Panc1 (cell line): ENCODE measurements at regions not wholly inside any gene's neighbourhood (a gene's known extent, or its start where the extent isn't known, plus 50 kb on each side); places are given as distances from the start of the nearest gene placed in this dataset.

Experiments used
- ATAC-seq: fragments of 200-7000 bp; cut with Tn5 transposase; 2 replicates; pipeline ENCODE4 v1.9.1; 2020; ENCODE audit warnings: mild to moderate bottlenecking, moderate library complexity
- BruUV-seq: library from RNA; stranded (reverse); fragments of 400-500 nt; replicated peaks from 2 replicates; lab custom pipeline; 2021; lab: Mats Ljungman, UMichigan
- CTCF ChIA-PET: fragments of 300-600 bp; sonication (Branson Sonifier 250); formaldehyde crosslinking; loops from one replicate; lab custom pipeline; 2022; ENCODE audit warnings: antibody characterized with exemption; lab: Charles Lee
- POLR2A ChIA-PET: fragments of 300-600 bp; sonication (Branson Sonifier 250); formaldehyde crosslinking; loops from one replicate; lab custom pipeline; 2022; ENCODE audit warnings: antibody characterized with exemption; lab: Charles Lee
- DNase-seq: peaks from one replicate; pipeline ENCODE4 v3.0.0-alpha.2; 2010; ENCODE audit warnings: low read depth, low spot score
- H3K27ac ChIP-seq: 2 replicates; pipeline ENCODE4 v1.5.1; 2011; ENCODE audit warnings: mild to moderate bottlenecking, low read length, inconsistent platforms
- H3K27me3 ChIP-seq: fragments of 200-500 bp; sonication (Bioruptor generic); 2 replicates; pipeline ENCODE4 v1.6.0; 2014; ENCODE audit warnings: low read length, inconsistent platforms; ENCODE audit not compliant: control insufficient read depth, insufficient read depth
- H3K36me3 ChIP-seq: fragments of 200-500 bp; sonication (Bioruptor generic); 2 replicates; pipeline ENCODE4 v1.5.1; 2014; ENCODE audit warnings: inconsistent platforms, mild to moderate bottlenecking, low read length, moderate library complexity; ENCODE audit not compliant: control insufficient read depth, insufficient read depth
- H3K4me1 ChIP-seq: 2 replicates; pipeline ENCODE4 v1.5.1; 2011; ENCODE audit warnings: inconsistent platforms, mild to moderate bottlenecking, low read length, moderate library complexity; ENCODE audit not compliant: control insufficient read depth, insufficient read depth
- H3K4me3 ChIP-seq, 2 experiments: 2 replicates each; pipeline ENCODE4 v1.5.1; 2011 to 2012; ENCODE audit warnings: low read depth in 2 of 2, low read length in 2 of 2, mild to moderate bottlenecking in 2 of 2, inconsistent platforms in 1 of 2, moderate library complexity in 1 of 2
- H3K9me3 ChIP-seq: fragments of 200-500 bp; sonication (Bioruptor generic); 2 replicates; pipeline ENCODE4 v1.5.1; 2014; ENCODE audit warnings: low read depth, mild to moderate bottlenecking, inconsistent platforms, low read length, moderate library complexity; ENCODE audit not compliant: control insufficient read depth, insufficient read depth
- POLR2AphosphoS5 ChIP-seq: IDR thresholded peaks from 2 replicates; pipeline ENCODE4 v1.6.1; 2012; ENCODE audit warnings: mild to moderate bottlenecking, low read depth, low read length, moderate library complexity
- REST ChIP-seq, 2 experiments: IDR thresholded peaks; 2 replicates each; pipeline ENCODE4 v1.6.1; 2011 to 2012; ENCODE audit warnings: low read depth in 2 of 2, control low read depth in 1 of 2, low read length in 1 of 2, mild to moderate bottlenecking in 1 of 2, moderate library complexity in 1 of 2; ENCODE audit not compliant: insufficient read depth in 1 of 2
- SIN3A ChIP-seq: IDR thresholded peaks from 2 replicates; pipeline ENCODE4 v1.6.1; 2012; ENCODE audit warnings: low read depth, mild to moderate bottlenecking, low read length, moderate library complexity, borderline replicate concordance; ENCODE audit not compliant: insufficient read depth
- TCF7L2 ChIP-seq: IDR thresholded peaks from 2 replicates; pipeline ENCODE4 v1.6.1; 2011; ENCODE audit warnings: mild to moderate bottlenecking, low read depth, low read length, inconsistent platforms
- in situ Hi-C: cut with HindIII; loops from 2 replicates; pipeline ENCODE4 v1.10.0; 2016; ENCODE audit warnings: low sequenced_read_pairs, low pct_unique_long_range_greater_than_20kb
- intact Hi-C: fragments of 100-400 bp; cut with micrococcal nuclease; formaldehyde crosslinking; loops from one replicate; pipeline ENCODE4 v1.10.0; 2022; ENCODE audit not compliant: unreplicated experiment
- TF ChIP-seq, protein P1 (sequence below): fragments of 450-650 bp; IDR thresholded peaks from 2 replicates; pipeline ENCODE4 v1.5.1; 2017; ENCODE audit warnings: mild to moderate bottlenecking

- no peak for ATAC-seq
- no peaks in the 10 kb centered on the region for H3K27me3 ChIP-seq
- in situ Hi-C loops (no loop called here), intact Hi-C loops (no loop called here)
- ChIA-PET CTCF (no interaction called here), POLR2A (no interaction called here)
- no peaks in the 10 kb centered on the region for H3K9me3 ChIP-seq
- BruUV-seq: no TSS peak
- H3K36me3 ChIP-seq: no peaks in the 10 kb centered on the region
- H3K4me1 ChIP-seq: no peaks in the 10 kb centered on the region
- no peak for TF ChIP-seq REST (IDR thresholded peaks at IDR 0.05; ENCODE audit: insufficient read depth in 1 of 2, low read depth in 2 of 2, low read length in 1 of 2)
- no peak for TF ChIP-seq TCF7L2
- no peak for TF ChIP-seq SIN3A
- TF ChIP-seq, protein P1, sequence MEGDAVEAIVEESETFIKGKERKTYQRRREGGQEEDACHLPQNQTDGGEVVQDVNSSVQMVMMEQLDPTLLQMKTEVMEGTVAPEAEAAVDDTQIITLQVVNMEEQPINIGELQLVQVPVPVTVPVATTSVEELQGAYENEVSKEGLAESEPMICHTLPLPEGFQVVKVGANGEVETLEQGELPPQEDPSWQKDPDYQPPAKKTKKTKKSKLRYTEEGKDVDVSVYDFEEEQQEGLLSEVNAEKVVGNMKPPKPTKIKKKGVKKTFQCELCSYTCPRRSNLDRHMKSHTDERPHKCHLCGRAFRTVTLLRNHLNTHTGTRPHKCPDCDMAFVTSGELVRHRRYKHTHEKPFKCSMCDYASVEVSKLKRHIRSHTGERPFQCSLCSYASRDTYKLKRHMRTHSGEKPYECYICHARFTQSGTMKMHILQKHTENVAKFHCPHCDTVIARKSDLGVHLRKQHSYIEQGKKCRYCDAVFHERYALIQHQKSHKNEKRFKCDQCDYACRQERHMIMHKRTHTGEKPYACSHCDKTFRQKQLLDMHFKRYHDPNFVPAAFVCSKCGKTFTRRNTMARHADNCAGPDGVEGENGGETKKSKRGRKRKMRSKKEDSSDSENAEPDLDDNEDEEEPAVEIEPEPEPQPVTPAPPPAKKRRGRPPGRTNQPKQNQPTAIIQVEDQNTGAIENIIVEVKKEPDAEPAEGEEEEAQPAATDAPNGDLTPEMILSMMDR: no peak
- TF ChIP-seq POLR2AphosphoS5: no peak
- no peak overlapping the region for H3K27ac ChIP-seq
- no peak for DNase-seq
- H3K4me3 ChIP-seq: no peak overlapping the region
Measured at GRCh38 chr2:8342407-8342806, 339.4 kb upstream of the ID2 start.

DNA sequence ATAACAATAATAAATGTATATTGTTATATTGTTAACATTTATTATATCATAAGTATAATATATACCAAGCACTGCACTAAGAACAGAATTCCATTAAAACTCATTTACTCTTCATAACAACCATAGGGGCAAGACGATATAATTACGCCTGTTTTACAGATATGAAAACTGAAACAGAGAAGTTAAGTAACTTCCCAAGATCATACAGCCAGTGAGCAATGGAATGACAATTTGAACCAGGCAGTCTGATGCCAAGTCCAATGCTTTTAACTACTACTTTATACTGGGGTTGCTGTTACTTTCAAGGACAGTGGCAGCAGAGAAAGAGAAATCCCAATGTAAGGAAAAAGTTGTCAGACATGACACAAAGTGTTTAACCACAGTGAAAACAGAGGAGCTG, 338.8 kb upstream of the ID2 start:
- Histone ChIP-seq H3K4me1 (no peaks in the 10 kb centered on the region), H3K36me3 (no peaks in the 10 kb centered on the region), H3K9me3 (no peaks in the 10 kb centered on the region), H3K27ac (no peak overlapping the region), H3K27me3 (no peaks in the 10 kb centered on the region), H3K4me3 (no peak overlapping the region)
- in situ Hi-C loops (no loop called here), intact Hi-C loops (no loop called here)
- no peak for TF ChIP-seq TCF7L2
- no peak for TF ChIP-seq POLR2AphosphoS5
- TF ChIP-seq, protein P1: no peak
- TF ChIP-seq SIN3A: no peak
- TF ChIP-seq REST (IDR thresholded peaks at IDR 0.05; ENCODE audit: insufficient read depth in 1 of 2, low read depth in 2 of 2, low read length in 1 of 2): no peak
- no TSS peak for BruUV-seq
- POLR2A ChIA-PET: no interaction called here
- CTCF ChIA-PET: no interaction called here
- DNase-seq: no peak
- ATAC-seq: no peak
